GM18873 (cell line): ENCODE measurements at regions not wholly inside any gene's neighbourhood (a gene's known extent, or its start where the extent isn't known, plus 50 kb on each side); places are given as distances from the start of the nearest gene placed in this dataset.

ENCODE experiments used
- ATAC-seq: cut with Tn5 transposase; IDR thresholded peaks from one replicate; pipeline ENCODE4 v1.9.1; 2021; ENCODE audit warnings: mild to moderate bottlenecking, moderate library complexity, moderate number of reproducible peaks; ENCODE audit not compliant: unreplicated experiment, low FRiP score

GRCh38 chr3:161794551-161794950, 297.9 kb downstream of the OTOL1 start:
- ATAC-seq = no peak

- no peak for ATAC-seq
These were observed 299.7 kb downstream of the OTOL1 start for GRCh38 chr3:161796312-161796711.

- ATAC-seq = no peak
These were observed 300.2 kb downstream of the OTOL1 start for GRCh38 chr3:161796780-161797179.

GRCh38 chr3:161798016-161798415, 301.4 kb downstream of the OTOL1 start:
- ATAC-seq = no peak

GRCh38 chr3:161800985-161801559, 304.5 kb downstream of the OTOL1 start:
- no peak for ATAC-seq

- no peak for ATAC-seq
These were observed 321.5 kb downstream of the OTOL1 start for GRCh38 chr3:161818106-161818505.

GRCh38 chr3:161821591-161821990, 325.0 kb downstream of the OTOL1 start:
- no peak for ATAC-seq

- ATAC-seq = no peak
These were observed 325.7 kb downstream of the OTOL1 start for GRCh38 chr3:161822291-161822690.

- ATAC-seq = no peak
These were observed 327.3 kb downstream of the OTOL1 start for GRCh38 chr3:161823910-161824309.

GRCh38 chr3:161838021-161838420, 341.4 kb downstream of the OTOL1 start:
- no peak for ATAC-seq

- no peak for ATAC-seq
These were observed 351.8 kb downstream of the OTOL1 start for GRCh38 chr3:161848376-161848775.

- ATAC-seq = peak; percentile 88
These were observed 355.4 kb downstream of the OTOL1 start for GRCh38 chr3:161851941-161852566.

- ATAC-seq = no peak
These were observed 356.1 kb downstream of the OTOL1 start for GRCh38 chr3:161852744-161853143.

GRCh38 chr3:161854232-161854771, 357.7 kb downstream of the OTOL1 start:
- peak; percentile 39 for ATAC-seq

- no peak for ATAC-seq
These were observed 362.4 kb downstream of the OTOL1 start for GRCh38 chr3:161859057-161859456.

GRCh38 chr3:161859865-161860450, 363.4 kb downstream of the OTOL1 start:
- no peak for ATAC-seq

GRCh38 chr3:161863775-161864174, 367.2 kb downstream of the OTOL1 start:
- no peak for ATAC-seq

GRCh38 chr3:161866176-161866575, 369.6 kb downstream of the OTOL1 start:
- no peak for ATAC-seq

GRCh38 chr3:161875483-161875882, 378.9 kb downstream of the OTOL1 start:
- ATAC-seq = no peak

GRCh38 chr3:161879470-161879869, 382.9 kb downstream of the OTOL1 start:
- no peak for ATAC-seq

GRCh38 chr3:161884830-161885229, 388.2 kb downstream of the OTOL1 start:
- ATAC-seq = no peak

GRCh38 chr3:161890147-161890625, 393.6 kb downstream of the OTOL1 start:
- ATAC-seq = no peak
